ENCODE measurements at regions not wholly inside any gene's neighbourhood (a gene's known extent, or its start where the extent isn't known, plus 50 kb on each side); places are given as distances from the start of the nearest gene placed in this dataset.

- TF ChIP-seq CTCF (IDR thresholded peaks at IDR 0.05; ENCODE audit: extremely low read depth in 1 of 2, insufficient read depth in 1 of 2, low read depth in 1 of 2, low read length in 2 of 2): no peak
- TF ChIP-seq EZH2 (IDR thresholded peaks at IDR 0.05; ENCODE audit: borderline replicate concordance, low read depth, low read length, severe bottlenecking): no peak
- TF ChIP-seq POLR2AphosphoS5 (IDR thresholded peaks at IDR 0.05; ENCODE audit: insufficient read depth, low read depth, low read length): no peak
Observed at GRCh38 chr5:2177244-2177643, 294.5 kb upstream of the IRX4 start.

All from endothelial cell of umbilical vein (primary cell).